Hepatocyte (in vitro differentiated cells): ENCODE measurements at regions not wholly inside any gene's neighbourhood (a gene's known extent, or its start where the extent isn't known, plus 50 kb on each side); places are given as distances from the start of the nearest gene placed in this dataset.

ENCODE experiments used
- EZH2 ChIP-seq: fragments of 200-600 bp; sonication (generic); IDR thresholded peaks from 2 replicates; pipeline ENCODE4 v1.6.1; 2016; ENCODE audit warnings: antibody characterized with exemption, mild to moderate bottlenecking, borderline replicate concordance
- TF ChIP-seq, protein P1 (sequence below): fragments of 200-600 bp; sonication (generic); IDR thresholded peaks from 2 replicates; pipeline ENCODE4 v1.5.1; 2016; ENCODE audit warnings: antibody characterized with exemption, mild to moderate bottlenecking; ENCODE audit not compliant: poor library complexity

GRCh38 chr2:8389431-8390108 is 292.3 kb upstream of the ID2 start:
- TF ChIP-seq, protein P1, sequence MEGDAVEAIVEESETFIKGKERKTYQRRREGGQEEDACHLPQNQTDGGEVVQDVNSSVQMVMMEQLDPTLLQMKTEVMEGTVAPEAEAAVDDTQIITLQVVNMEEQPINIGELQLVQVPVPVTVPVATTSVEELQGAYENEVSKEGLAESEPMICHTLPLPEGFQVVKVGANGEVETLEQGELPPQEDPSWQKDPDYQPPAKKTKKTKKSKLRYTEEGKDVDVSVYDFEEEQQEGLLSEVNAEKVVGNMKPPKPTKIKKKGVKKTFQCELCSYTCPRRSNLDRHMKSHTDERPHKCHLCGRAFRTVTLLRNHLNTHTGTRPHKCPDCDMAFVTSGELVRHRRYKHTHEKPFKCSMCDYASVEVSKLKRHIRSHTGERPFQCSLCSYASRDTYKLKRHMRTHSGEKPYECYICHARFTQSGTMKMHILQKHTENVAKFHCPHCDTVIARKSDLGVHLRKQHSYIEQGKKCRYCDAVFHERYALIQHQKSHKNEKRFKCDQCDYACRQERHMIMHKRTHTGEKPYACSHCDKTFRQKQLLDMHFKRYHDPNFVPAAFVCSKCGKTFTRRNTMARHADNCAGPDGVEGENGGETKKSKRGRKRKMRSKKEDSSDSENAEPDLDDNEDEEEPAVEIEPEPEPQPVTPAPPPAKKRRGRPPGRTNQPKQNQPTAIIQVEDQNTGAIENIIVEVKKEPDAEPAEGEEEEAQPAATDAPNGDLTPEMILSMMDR = no peak
- no peak for TF ChIP-seq EZH2
